ENCODE measurements at regions not wholly inside any gene's neighbourhood (a gene's known extent, or its start where the extent isn't known, plus 50 kb on each side); places are given as distances from the start of the nearest gene placed in this dataset.

DNA sequence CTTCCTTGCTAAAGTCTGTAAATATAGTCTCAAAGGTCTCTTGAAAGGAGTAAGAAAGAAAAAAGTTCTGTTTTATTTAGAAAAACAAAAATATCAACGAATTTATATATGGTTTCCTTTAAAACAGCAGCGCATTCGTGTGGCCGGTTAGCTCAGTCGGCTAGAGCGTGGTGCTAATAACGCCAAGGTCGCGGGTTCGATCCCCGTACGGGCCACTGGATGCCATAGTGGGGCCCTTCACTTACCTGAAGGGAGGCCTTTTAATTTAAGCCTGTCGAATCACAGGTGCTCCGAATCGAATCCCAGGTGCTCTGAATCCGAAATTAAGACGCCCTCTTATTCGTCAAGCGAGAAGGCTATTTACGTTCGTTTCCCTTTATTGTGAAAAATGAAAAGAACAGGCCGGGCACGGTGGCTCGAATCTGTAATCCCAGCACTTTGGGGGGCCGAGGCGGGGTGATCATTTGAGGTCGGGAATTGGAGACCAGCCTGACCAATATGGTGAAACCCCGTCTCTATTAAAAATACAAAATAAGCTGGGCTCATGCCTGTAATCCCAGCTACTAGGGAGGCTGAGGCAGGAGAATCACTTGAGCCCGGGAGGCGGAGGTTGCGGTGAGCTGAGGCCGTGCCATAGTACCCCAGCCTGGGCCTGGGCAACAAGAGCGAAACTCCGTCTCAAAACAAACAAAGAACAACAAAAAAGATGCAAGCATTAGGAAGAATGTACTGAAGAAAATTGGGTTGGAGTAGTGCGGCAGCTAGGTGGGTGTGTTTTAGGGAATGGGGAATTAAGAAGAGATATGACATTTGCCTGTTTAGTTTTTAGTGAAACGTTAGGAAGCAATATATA is 195.8 kb upstream of the ZNF184 start (continued):
- TF ChIP-seq ZBTB10 (CRISPR knock-in tag; IDR thresholded peaks at IDR 0.05; ENCODE audit: borderline replicate concordance) (no peak), ZNF44 (CRISPR knock-in tag; IDR thresholded peaks at IDR 0.05) (no peak), ZNF709 (CRISPR knock-in tag; IDR thresholded peaks at IDR 0.05) (no peak), CSRNP2 (CRISPR knock-in tag; conservative IDR thresholded peaks at IDR 0.05; ENCODE audit: low read depth) (no peak), ZNF10 (CRISPR knock-in tag; IDR thresholded peaks at IDR 0.05; ENCODE audit: borderline replicate concordance, low read depth) (no peak), KIAA2018 (CRISPR knock-in tag; IDR thresholded peaks at IDR 0.05; ENCODE audit: borderline replicate concordance) (no peak), PRDM10 (CRISPR knock-in tag; IDR thresholded peaks at IDR 0.05; ENCODE audit: low read depth) (no peak), ZNF136 (CRISPR knock-in tag; IDR thresholded peaks at IDR 0.05; ENCODE audit: low read depth) (no peak), ZNF562 (CRISPR knock-in tag; IDR thresholded peaks at IDR 0.05; ENCODE audit: borderline replicate concordance) (no peak)

All from HepG2 (cell line).